ENCODE measurements at regions not wholly inside any gene's neighbourhood (a gene's known extent, or its start where the extent isn't known, plus 50 kb on each side); places are given as distances from the start of the nearest gene placed in this dataset.

DNA sequence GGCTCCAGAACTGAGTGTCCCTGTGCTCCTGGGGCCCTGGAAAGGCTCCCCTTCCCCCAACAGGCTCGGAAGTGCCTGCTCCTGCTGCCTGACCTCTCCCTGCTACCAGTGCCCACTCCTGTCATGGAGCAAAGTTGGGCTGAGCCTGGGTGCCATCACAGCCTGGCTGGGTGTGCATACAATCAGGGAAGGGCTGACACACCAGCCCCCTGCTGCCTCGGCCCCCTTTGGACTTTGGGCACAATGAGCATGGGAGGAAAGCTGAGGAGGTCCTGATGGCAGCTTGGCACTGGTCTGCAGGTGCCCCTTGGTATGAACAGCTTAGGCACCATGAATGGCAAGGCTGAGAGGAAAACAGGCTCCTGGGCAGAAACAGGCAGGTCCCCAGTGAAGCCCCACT, 405.0 kb downstream of the PID1 start:
- TF ChIP-seq POLR2A (IDR thresholded peaks at IDR 0.05; ENCODE audit: low read length) (no peak), GATA1 (IDR thresholded peaks at IDR 0.05; ENCODE audit: low read depth, low read length) (no peak)
